Heart left ventricle (tissue), 13 donors: ENCODE measurements at regions not wholly inside any gene's neighbourhood (a gene's known extent, or its start where the extent isn't known, plus 50 kb on each side); places are given as distances from the start of the nearest gene placed in this dataset.

Experiments
- CTCF ChIP-seq, 12 donors: fragments of 200-600 bp; sonication (generic) in 4 of 12; IDR thresholded peaks; one replicate each; pipeline versions ENCODE4 v1.5.0 to v1.8.0; 2018 to 2022; ENCODE audit warnings: antibody characterized with exemption in 12 of 12, mild to moderate bottlenecking in 5 of 12
- POLR2A ChIP-seq, 2 donors: fragments of 450-650 bp; IDR thresholded peaks; one replicate each; pipeline ENCODE4 v1.6.1; 2017; ENCODE audit warnings: antibody characterized with exemption in 2 of 2, mild to moderate bottlenecking in 2 of 2, moderate library complexity in 2 of 2
- donor health status: ischemic (EF 13 %, LVEDD 7.1; RV severe dilation, severe dysfunction).
- donor health status: DM: no; HTN: yes; CAD: no.
- donor health status: DM: no; HTN: no; CAD: no.
- donor health status: ischemic (EF 25% LVEDD 6.9; RV normal size, moderate dysfunction).
- donor health status: ischemic (EF 25% LVEDD 5.7; RV mildly dilated, moderate dysfunction).
- donor health status: ischemic (EF 35%, LVEDD 5.7; RV mildly dilated, moderate dysfunction).
- donor health status: nonischemic (EF 11% LVEDD 7.7; RV severe dilation, severe dysfunction).
- donor health status: DM: yes; HTN: yes; CAD: no.
- donor health status: PGD.
- donor health status: ischemic (EF 29% LVEDD 5.4; RV normal size, mild dysfunction).
- donor health status: nonischemic (EF 23%, LVEDD 6.1; RV moderate dilation, normal function).

GRCh38 chr5:4855036-4855435, 285.1 kb upstream of the ADAMTS16 start:
- TF ChIP-seq CTCF (IDR thresholded peaks at IDR 0.05) (no peak), POLR2A (IDR thresholded peaks at IDR 0.05) (no peak)
